HG03025 (cell line): ENCODE measurements at regions not wholly inside any gene's neighbourhood (a gene's known extent, or its start where the extent isn't known, plus 50 kb on each side); places are given as distances from the start of the nearest gene placed in this dataset.
"Not testable (repeated sequence)": the region's sequence is repeated elsewhere in the genome, so short reads cannot be mapped to it uniquely, and the experiment has no call there.

Source experiments
- ATAC-seq: cut with Tn5 transposase; IDR thresholded peaks from one replicate; pipeline ENCODE4 v1.9.1; 2021; ENCODE audit warnings: mild to moderate bottlenecking, moderate library complexity; ENCODE audit not compliant: unreplicated experiment, low FRiP score

DNA sequence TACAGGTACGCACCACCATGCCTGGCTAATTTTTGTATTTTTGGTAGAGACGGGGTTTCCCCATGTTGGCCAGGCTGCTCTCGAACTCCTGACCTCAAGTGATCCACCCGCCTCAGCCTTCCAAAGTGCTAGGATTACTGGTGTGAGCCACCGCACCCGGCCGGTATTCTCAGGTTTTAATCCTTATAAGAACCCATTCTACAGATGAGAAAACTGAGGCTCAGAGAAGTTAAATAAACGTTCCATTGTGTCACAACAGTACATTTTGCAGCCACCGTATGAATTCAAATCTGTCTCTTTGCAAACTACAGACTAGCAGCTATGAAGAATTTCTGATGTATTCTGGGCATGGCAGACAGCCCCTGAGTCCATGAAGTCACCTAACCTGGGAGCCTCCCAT, 60.9 kb upstream of the LAPTM4A start:
- not testable (repeated sequence) for ATAC-seq

DNA sequence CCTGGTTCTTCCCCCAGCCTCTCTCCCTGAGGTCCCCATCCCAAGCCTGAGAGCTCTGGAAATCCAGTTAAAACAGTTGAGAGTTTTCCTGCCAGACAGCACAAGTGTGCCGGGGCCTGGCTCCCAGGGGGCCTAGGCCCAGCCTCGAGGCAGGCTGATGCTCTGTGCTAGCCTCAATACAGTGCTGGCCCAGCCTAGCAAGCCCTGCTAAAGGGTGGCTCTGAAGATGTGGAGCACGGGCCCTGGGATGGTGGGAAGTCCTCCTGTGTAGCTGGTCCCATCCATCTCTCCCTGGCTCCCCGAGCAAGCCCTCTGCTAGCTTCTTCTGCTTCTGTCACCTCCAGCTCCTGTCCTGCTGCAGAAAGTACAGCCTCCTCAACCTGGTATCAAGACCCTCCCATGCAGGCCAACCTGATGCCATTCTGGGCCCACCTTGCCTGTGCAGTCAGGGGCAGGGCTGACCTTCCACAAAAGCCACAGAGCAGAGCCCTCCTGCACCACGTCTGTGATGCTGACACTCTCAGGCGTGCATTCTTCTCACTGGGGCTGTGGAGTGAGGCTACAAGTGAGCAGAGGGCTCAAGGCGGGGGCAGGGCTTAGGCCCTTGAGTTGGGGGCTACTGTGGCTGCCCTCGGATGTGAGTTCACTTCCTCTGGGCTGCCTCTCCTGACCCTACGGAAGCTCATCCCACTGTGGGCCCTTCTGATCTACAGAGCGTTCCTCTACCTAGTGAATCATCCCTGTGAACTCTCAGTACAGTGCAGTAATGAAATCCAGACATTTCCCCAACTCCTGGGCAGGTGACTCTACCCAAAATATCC, 60.1 kb upstream of the LAPTM4A start:
- no peak for ATAC-seq

DNA sequence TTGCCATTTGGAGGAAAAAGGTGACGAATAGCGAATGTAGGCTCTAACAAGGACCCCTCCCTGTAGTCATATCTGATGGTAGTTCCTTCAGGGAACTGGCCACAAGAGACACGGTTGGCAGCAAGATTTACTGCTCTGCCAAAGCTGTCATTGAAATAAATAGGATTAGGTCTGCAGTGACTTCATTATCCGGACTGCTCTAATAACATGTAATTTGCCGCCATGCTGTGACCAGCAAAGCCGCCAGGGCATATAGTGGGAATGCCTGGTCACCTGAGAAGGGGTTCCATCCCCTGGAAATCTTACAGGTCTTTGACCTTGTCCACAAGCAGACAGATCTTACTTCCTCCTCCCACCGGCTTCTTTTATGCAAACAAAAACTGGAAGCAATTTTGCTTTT, 59.4 kb upstream of the LAPTM4A start:
- ATAC-seq: no peak

DNA sequence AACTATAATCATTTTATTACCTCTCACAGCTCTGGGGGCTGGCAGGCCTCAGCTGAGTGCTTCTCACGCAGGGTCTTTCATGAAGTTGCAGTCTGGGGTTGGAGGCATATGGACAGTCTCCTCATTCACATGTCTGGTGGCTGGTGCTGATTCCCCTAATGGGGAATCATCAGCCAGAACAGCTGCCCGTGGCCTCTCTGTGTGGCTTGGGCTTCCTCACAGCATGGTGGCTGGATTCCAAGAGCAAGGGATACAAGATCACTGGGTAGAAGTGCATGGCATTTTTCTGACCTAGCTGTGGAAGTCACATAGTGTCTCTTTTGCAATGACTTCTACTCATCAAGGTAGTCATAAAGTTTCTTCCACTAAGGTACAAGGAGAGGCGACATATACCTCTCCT, 59.0 kb upstream of the LAPTM4A start:
- ATAC-seq: no peak

DNA sequence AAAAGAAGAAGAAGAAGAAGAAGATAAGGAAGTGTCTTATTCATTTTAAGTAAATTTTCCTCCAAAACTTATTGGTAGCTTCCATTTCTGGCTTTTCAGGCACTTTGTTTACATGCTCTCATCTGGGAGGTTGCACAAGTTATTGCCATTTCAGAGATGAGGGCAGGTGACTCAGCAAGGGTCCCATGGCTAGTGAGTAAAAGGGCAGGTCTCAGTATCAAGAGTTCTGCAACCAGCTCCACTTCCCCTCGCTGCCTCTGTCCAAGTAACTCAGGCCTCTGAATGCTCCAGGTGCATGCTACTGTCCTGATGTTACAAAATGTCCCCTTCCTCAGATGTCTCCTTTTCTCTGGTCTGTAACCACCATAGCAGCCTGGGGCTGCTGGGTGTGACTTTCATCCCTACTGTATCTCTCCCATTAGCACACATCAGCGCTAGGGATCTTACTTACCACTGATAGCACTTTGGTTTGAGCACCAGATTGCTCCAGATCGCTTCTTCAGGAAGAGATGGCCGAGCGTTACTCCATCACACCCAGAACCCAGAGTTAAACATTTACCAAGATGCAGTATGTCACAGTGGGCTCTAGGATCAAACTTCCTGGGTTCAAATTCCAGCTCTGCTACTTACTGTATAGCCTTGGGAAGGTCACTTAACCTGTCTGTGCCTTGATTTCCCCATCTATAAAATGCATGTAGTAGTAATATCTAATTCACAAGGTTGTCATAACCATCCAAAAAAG, 57.4 kb upstream of the LAPTM4A start:
- ATAC-seq: no peak

DNA sequence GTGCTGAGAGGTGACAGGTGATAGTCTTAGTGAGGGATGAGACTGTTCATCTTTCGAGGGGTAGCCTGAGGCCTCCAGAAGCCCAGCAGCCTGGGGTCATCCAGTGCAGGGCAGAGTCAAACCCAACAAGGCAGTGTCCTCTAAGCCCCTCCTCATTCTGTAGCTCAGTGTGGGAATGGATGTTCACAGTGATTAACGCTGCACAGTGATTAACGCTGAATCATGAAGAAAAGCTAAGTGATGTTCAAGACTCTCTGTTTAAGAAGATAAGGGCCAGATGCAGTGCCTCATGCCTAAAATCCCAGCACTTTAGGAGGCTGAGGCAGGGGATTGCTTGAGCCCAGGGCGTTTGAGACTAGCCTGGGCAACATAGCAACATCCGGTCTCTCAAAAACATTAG, 56.3 kb upstream of the LAPTM4A start:
- no peak for ATAC-seq

DNA sequence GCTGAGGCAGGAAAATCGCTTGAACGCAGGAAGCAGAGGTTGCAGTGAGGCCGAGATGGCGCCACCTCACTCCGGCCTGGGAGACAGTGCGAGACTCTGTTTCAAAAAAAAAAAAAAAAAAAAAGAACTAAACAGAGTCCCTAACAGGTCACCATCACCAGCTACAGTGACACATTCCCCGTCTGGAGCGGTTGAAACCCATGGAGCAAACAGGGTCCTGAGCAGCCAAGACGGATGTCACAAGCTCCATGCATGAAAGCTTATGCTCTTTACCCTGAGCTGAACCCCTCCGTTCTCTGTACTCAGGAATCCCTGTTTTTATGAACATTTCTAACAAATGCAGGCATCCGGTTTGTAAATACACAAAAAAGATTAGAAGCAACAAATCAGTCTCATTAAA, 55.9 kb upstream of the LAPTM4A start:
- ATAC-seq: no peak

DNA sequence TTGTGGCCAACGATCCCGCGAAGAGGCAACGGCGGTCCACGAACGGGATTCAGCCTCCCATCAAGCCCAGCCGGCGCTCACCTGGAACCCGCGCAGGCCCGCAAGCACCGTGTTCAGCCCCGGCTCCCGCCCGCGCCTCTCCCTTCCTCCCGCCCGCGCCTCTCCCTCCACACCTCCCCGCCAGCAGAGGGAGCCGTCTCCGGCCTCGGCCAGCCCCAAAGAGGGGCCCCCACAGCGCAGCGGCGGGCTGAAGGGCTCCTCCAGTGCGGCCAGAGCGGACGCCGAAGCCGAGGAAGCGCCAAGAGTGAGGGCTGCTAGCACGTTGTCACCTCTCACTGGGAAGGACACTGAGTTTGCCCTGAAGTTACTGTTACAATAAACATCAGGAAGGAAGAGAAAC, 55.3 kb upstream of the LAPTM4A start:
- no peak for ATAC-seq

DNA sequence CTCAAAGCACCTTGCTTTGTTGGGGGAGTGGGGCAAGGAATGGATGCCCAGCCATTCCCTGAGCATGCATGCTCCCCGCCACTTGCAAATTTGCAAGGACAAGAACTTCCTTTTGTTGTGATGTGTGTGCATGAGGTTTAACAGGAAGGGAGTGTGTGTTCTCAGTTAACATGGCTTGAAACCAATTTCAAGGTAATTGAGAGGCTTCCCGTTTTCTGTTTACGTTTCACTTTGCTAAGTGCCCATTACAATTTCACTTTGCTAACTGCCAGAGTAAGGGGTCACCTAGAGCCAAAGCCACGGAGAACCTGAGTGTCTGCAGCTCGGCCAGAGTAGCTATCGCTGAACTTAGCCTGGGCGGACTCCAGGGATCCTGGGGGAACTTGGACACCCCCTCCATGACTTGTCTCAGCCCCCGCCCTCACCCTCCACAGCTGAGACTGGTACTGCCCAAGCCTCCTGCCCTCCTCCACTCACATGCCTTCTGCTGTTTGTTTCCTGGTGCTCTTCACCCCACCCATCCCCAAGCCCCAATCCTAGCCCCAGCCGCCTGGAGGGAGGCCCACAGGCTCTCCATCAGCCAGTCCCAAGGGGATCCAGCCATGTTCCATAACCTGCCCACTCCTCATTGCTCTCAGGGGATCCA, 53.6 kb upstream of the LAPTM4A start:
- no peak for ATAC-seq

DNA sequence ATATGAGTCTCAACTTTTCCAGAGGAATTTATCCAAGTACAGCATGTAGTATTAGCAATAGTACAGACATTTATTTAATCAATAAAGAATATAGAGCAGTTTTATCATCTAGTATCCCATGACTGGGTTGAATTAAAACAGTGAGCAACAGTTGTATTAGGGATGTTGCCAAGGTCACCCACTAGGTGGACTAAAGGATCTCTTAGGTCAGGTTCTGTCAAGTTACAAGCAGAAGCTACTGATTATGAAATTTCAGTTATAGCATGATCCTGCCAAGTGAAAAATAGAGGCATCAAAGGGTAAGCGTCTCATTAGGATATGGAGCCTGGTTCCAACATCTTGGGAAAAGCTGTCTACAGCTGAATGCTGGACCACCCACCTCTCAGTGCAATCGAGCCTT, 52.1 kb upstream of the LAPTM4A start:
- ATAC-seq: no peak
